ENCODE measurements at regions not wholly inside any gene's neighbourhood (a gene's known extent, or its start where the extent isn't known, plus 50 kb on each side); places are given as distances from the start of the nearest gene placed in this dataset.

GRCh38 chr2:180677200-180677599, 303.2 kb upstream of the UBE2E3 start:
- DNase-seq (ENCODE audit: low read depth): no peak
- no peak for TF ChIP-seq CTCF (conservative IDR thresholded peaks at IDR 0.05; ENCODE audit: low read depth, low read length)
- H3K4me3 ChIP-seq (ENCODE audit: low read length): no peak overlapping the region

GRCh38 chr2:180676520-180677025, 303.8 kb upstream of the UBE2E3 start:
- no peak for DNase-seq (ENCODE audit: low read depth)
- TF ChIP-seq CTCF (conservative IDR thresholded peaks at IDR 0.05; ENCODE audit: low read depth, low read length): no peak
- H3K4me3 ChIP-seq (ENCODE audit: low read length): no peak overlapping the region

GRCh38 chr2:180675170-180675569, 305.2 kb upstream of the UBE2E3 start:
- H3K4me3 ChIP-seq (ENCODE audit: low read length): no peak overlapping the region
- no peak for DNase-seq (ENCODE audit: low read depth)
- TF ChIP-seq CTCF (conservative IDR thresholded peaks at IDR 0.05; ENCODE audit: low read depth, low read length): no peak

GRCh38 chr2:180672377-180672776, 308.0 kb upstream of the UBE2E3 start:
- DNase-seq (ENCODE audit: low read depth): no peak
- H3K4me3 ChIP-seq (ENCODE audit: low read length): no peak overlapping the region
- no peak for TF ChIP-seq CTCF (conservative IDR thresholded peaks at IDR 0.05; ENCODE audit: low read depth, low read length)

GRCh38 chr2:180670302-180671003, 310.0 kb upstream of the UBE2E3 start:
- DNase-seq (ENCODE audit: low read depth): no peak
- no peak for TF ChIP-seq CTCF (conservative IDR thresholded peaks at IDR 0.05; ENCODE audit: low read depth, low read length)
- H3K4me3 ChIP-seq (ENCODE audit: low read length): no peak overlapping the region

GRCh38 chr2:180669016-180669415, 311.4 kb upstream of the UBE2E3 start:
- no peak overlapping the region for H3K4me3 ChIP-seq (ENCODE audit: low read length)
- no peak for TF ChIP-seq CTCF (conservative IDR thresholded peaks at IDR 0.05; ENCODE audit: low read depth, low read length)
- no peak for DNase-seq (ENCODE audit: low read depth)

- TF ChIP-seq CTCF (conservative IDR thresholded peaks at IDR 0.05; ENCODE audit: low read depth, low read length): no peak
- no peak overlapping the region for H3K4me3 ChIP-seq (ENCODE audit: low read length)
- DNase-seq (ENCODE audit: low read depth): no peak
Measured at GRCh38 chr2:180664507-180664906, 315.9 kb upstream of the UBE2E3 start.

Measured in retinal pigment epithelial cell (primary cell).